WTC11 (cell line): ENCODE measurements at regions not wholly inside any gene's neighbourhood (a gene's known extent, or its start where the extent isn't known, plus 50 kb on each side); places are given as distances from the start of the nearest gene placed in this dataset.
"Not testable (repeated sequence)": the region's sequence is repeated elsewhere in the genome, so short reads cannot be mapped to it uniquely, and the experiment has no call there.

ENCODE experiments used
- ATAC-seq: fragments of 200-7000 bp; cut with Tn5 transposase; 2 replicates; pipeline ENCODE4 v1.10.0; 2021; ENCODE audit warnings: mild to moderate bottlenecking, moderate library complexity
- CTCF ChIA-PET: fragments of 300-600 bp; sonication (Branson Sonifier 250); formaldehyde crosslinking; loops from one replicate; lab custom pipeline; 2021; ENCODE audit warnings: antibody characterized with exemption; lab: Charles Lee
- POLR2A ChIA-PET: fragments of 350-600 bp; sonication (Branson Sonifier 250); formaldehyde crosslinking; loops from one replicate; lab custom pipeline; 2021; ENCODE audit warnings: antibody characterized with exemption; lab: Charles Lee
- DNase-seq: peaks from one replicate; pipeline ENCODE4 v3.0.0; 2021; ENCODE audit warnings: low spot score
- H3K27ac Mint-ChIP-seq: 2 replicates; pipeline ENCODE4 v1.8.0; 2021; ENCODE audit warnings: mixed read lengths
- H3K27me3 Mint-ChIP-seq: 2 replicates; pipeline ENCODE4 v1.8.0; 2021; ENCODE audit warnings: low read depth, mild to moderate bottlenecking, moderate library complexity, mixed read lengths
- H3K36me3 Mint-ChIP-seq: 2 replicates; pipeline ENCODE4 v1.8.0; 2021; ENCODE audit warnings: mixed read lengths
- H3K4me1 Mint-ChIP-seq: 2 replicates; pipeline ENCODE4 v1.8.0; 2022; ENCODE audit warnings: mixed read lengths
- H3K4me3 Mint-ChIP-seq: 2 replicates; pipeline ENCODE4 v1.8.0; 2021; ENCODE audit warnings: mild to moderate bottlenecking, moderate library complexity, mixed read lengths
- H3K9me3 Mint-ChIP-seq: 2 replicates; pipeline ENCODE4 v1.8.0; 2021; ENCODE audit warnings: mixed read lengths
- AFF4 ChIP-seq: sonication (generic); formaldehyde crosslinking; IDR thresholded peaks from 2 replicates; pipeline ENCODE4 v1.8.1; 2023; ENCODE audit warnings: mild to moderate bottlenecking, missing genetic modification reagents, borderline replicate concordance
- E2F5 ChIP-seq: sonication (generic); formaldehyde crosslinking; IDR thresholded peaks from 2 replicates; pipeline ENCODE4 v1.8.1; 2022; ENCODE audit warnings: mild to moderate bottlenecking, moderate library complexity, missing genetic modification reagents
- HMGA2 ChIP-seq: fragments of 250-450 bp; sonication (Bioruptor Pico); IDR thresholded peaks from 2 replicates; pipeline ENCODE4 v1.4.0; 2021; ENCODE audit warnings: mild to moderate bottlenecking, moderate library complexity
- MAX ChIP-seq: sonication (generic); formaldehyde crosslinking; IDR thresholded peaks from 2 replicates; pipeline ENCODE4 v1.8.0; 2022; ENCODE audit warnings: mild to moderate bottlenecking, missing genetic modification reagents
- PREB ChIP-seq: sonication (generic); formaldehyde crosslinking; IDR thresholded peaks from 2 replicates; pipeline ENCODE4 v1.8.1; 2022; ENCODE audit warnings: mild to moderate bottlenecking, missing genetic modification reagents, moderate library complexity, borderline replicate concordance
- TP53 ChIP-seq: sonication (generic); formaldehyde crosslinking; IDR thresholded peaks from 2 replicates; pipeline ENCODE4 v1.8.1; 2023; ENCODE audit warnings: mild to moderate bottlenecking, missing genetic modification reagents
- ZBTB21 ChIP-seq: sonication (generic); formaldehyde crosslinking; IDR thresholded peaks from 2 replicates; pipeline ENCODE4 v1.8.1; 2023; ENCODE audit warnings: mild to moderate bottlenecking, missing genetic modification reagents, borderline replicate concordance
- ZNF121 ChIP-seq: sonication (generic); formaldehyde crosslinking; IDR thresholded peaks from 2 replicates; pipeline ENCODE4 v1.8.0; 2023; ENCODE audit warnings: missing genetic modification reagents
- ZNF423 ChIP-seq: fragments of 250-450 bp; sonication (Bioruptor Pico); IDR thresholded peaks from 2 replicates; pipeline ENCODE4 v2.1.2; 2022; ENCODE audit warnings: mild to moderate bottlenecking, moderate library complexity

- ATAC-seq (no peak), DNase-seq (no peak)
- Mint-ChIP-seq H3K27ac (no peak overlapping the region), H3K4me3 (no peak overlapping the region), H3K27me3 (peaks cover 25% of the 10 kb centered on the region), H3K9me3 (peaks cover 13% of the 10 kb centered on the region), H3K36me3 (no peaks in the 10 kb centered on the region), H3K4me1 (peaks cover 17% of the 10 kb centered on the region)
- TF ChIP-seq E2F5 = no peak
- CTCF ChIA-PET = no interaction called here
- POLR2A ChIA-PET = no interaction called here
Measured at GRCh38 chr6:4662886-4663285, 113.3 kb upstream of the CDYL start.

GRCh38 chr6:4661391-4661790 lies 114.8 kb upstream of the CDYL start:
- ChIA-PET POLR2A (interaction anchor here (1.0 kb wide), 1 partner anchor 14 kb away, joined by 5 read pairs; no protein-coding TSS in a partner anchor), CTCF (interaction anchor here (0.6 to 1.4 kb wide), 3 partner anchors 14 to 183 kb away, joined by 3 to 5 read pairs (median 3); no protein-coding TSS in a partner anchor)
- H3K27ac Mint-ChIP-seq = no peak overlapping the region
- H3K4me3 Mint-ChIP-seq = no peak overlapping the region
- peaks cover 14% of the 10 kb centered on the region for H3K4me1 Mint-ChIP-seq
- H3K27me3 Mint-ChIP-seq = peaks cover 17% of the 10 kb centered on the region
- no peaks in the 10 kb centered on the region for H3K36me3 Mint-ChIP-seq
- DNase-seq (peak; percentile 30), ATAC-seq (peak; percentile 70)
- TF ChIP-seq PREB (CRISPR knock-in tag) = no peak
- TF ChIP-seq ZBTB21 (CRISPR knock-in tag) = peak; percentile 57; the same call in 1 of the 2 replicates
- TF ChIP-seq TP53 (CRISPR knock-in tag) = no peak
- TF ChIP-seq ZNF423 (CRISPR knock-in tag) = no peak
- TF ChIP-seq MAX (CRISPR knock-in tag) = peak; percentile 62; the same call in 1 of the 2 replicates
- peaks cover 13% of the 10 kb centered on the region for H3K9me3 Mint-ChIP-seq

GRCh38 chr6:4660377-4661321 lies 115.6 kb upstream of the CDYL start:
- Mint-ChIP-seq H3K9me3 (peaks cover 13% of the 10 kb centered on the region), H3K4me3 (no peak overlapping the region), H3K36me3 (no peaks in the 10 kb centered on the region)
- no peak for DNase-seq
- ChIA-PET CTCF (interaction anchor here (1.0 to 1.4 kb wide), 3 partner anchors 13 to 184 kb away, joined by 3 to 5 read pairs (median 3); no protein-coding TSS in a partner anchor), POLR2A (interaction anchor here (0.5 to 1.0 kb wide), 2 partner anchors 13 to 100 kb away, joined by 3 to 5 read pairs; no protein-coding TSS in a partner anchor)
- no peak for ATAC-seq
- no peak for TF ChIP-seq AFF4 (CRISPR knock-in tag)
- no peak for TF ChIP-seq TP53 (CRISPR knock-in tag)
- no peak for TF ChIP-seq HMGA2
- TF ChIP-seq ZNF423 (CRISPR knock-in tag) = no peak
- TF ChIP-seq, all 79 proteins: peak for 0
- H3K27ac Mint-ChIP-seq = no peak overlapping the region
- peaks cover 11% of the 10 kb centered on the region for H3K27me3 Mint-ChIP-seq
- H3K4me1 Mint-ChIP-seq = peaks cover 20% of the 10 kb centered on the region

- ATAC-seq, H3K36me3 Mint-ChIP-seq, H3K27ac Mint-ChIP-seq, H3K4me3 Mint-ChIP-seq: not testable (repeated sequence)
- peaks cover 13% of the 10 kb centered on the region for H3K9me3 Mint-ChIP-seq
- TF ChIP-seq ZNF121 = 0 out of 2 replicates have a peak, but pooled peaks have one; percentile 54
- TF ChIP-seq, all 79 proteins: peak for 1; not testable (repeated sequence) for 78
- POLR2A ChIA-PET, DNase-seq, H3K27me3 Mint-ChIP-seq: not testable (repeated sequence)
- CTCF ChIA-PET = interaction anchor here (1.2 kb wide), 1 partner anchor 12 kb away, joined by 3 read pairs; no protein-coding TSS in a partner anchor
- peaks cover 30% of the 10 kb centered on the region for H3K4me1 Mint-ChIP-seq
Measured at GRCh38 chr6:4659719-4660118, 116.5 kb upstream of the CDYL start.
